PC-9 (cell line): ENCODE measurements at regions not wholly inside any gene's neighbourhood (a gene's known extent, or its start where the extent isn't known, plus 50 kb on each side); places are given as distances from the start of the nearest gene placed in this dataset.

Source experiments
- EZH2 ChIP-seq: fragments of 200-600 bp; sonication (generic); IDR thresholded peaks from 2 replicates; pipeline ENCODE4 v1.8.0; 2017; ENCODE audit warnings: antibody characterized with exemption, low read depth
- TF ChIP-seq, protein P1 (sequence below): fragments of 200-600 bp; sonication (generic); conservative IDR thresholded peaks from 2 replicates; pipeline ENCODE4 v1.6.1; 2017; ENCODE audit warnings: mixed run types, antibody characterized with exemption, mild to moderate bottlenecking, moderate library complexity

DNA sequence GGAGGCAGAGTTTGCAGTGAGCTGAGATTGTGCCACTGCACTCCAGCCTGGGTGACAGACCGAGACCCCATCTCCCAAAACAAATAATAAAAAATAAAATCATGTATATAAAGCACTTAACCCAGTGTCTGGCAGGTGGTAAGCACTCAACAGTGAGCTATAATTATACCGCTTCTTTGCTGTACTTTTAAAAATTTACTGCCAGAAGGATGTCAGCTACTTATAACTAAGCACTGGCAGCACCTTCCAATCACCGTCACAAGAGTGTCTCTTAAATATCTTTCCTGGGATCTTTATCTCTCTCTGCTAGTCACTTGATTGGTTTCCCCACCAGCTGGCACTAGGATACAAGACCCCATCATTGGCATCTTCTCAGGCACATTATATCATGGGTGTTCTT lies 53.9 kb upstream of the DAPP1 start:
- TF ChIP-seq, protein P1, sequence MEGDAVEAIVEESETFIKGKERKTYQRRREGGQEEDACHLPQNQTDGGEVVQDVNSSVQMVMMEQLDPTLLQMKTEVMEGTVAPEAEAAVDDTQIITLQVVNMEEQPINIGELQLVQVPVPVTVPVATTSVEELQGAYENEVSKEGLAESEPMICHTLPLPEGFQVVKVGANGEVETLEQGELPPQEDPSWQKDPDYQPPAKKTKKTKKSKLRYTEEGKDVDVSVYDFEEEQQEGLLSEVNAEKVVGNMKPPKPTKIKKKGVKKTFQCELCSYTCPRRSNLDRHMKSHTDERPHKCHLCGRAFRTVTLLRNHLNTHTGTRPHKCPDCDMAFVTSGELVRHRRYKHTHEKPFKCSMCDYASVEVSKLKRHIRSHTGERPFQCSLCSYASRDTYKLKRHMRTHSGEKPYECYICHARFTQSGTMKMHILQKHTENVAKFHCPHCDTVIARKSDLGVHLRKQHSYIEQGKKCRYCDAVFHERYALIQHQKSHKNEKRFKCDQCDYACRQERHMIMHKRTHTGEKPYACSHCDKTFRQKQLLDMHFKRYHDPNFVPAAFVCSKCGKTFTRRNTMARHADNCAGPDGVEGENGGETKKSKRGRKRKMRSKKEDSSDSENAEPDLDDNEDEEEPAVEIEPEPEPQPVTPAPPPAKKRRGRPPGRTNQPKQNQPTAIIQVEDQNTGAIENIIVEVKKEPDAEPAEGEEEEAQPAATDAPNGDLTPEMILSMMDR, result no peak
- TF ChIP-seq EZH2, result no peak
